HepG2 (cell line): ENCODE measurements at regions not wholly inside any gene's neighbourhood (a gene's known extent, or its start where the extent isn't known, plus 50 kb on each side); places are given as distances from the start of the nearest gene placed in this dataset.

ENCODE experiments used
- ATAC-seq: fragments of 200-7000 bp; cut with Tn5 transposase; 3 replicates; pipeline ENCODE4 v1.9.1; 2020; ENCODE audit warnings: mild to moderate bottlenecking, moderate library complexity
- BruUV-seq: library from RNA; stranded (reverse); fragments of 400-500 nt; replicated peaks from 2 replicates; lab custom pipeline; 2021; lab: Mats Ljungman, UMichigan
- CTCF ChIA-PET: fragments of 300-600 bp; formaldehyde crosslinking; extraction: SDS; loops from one replicate; lab custom pipeline; 2021; ENCODE audit warnings: low total read pairs, inconsistent platforms, low intra/inter-chr PET ratio; lab: Yijun Ruan, JAX
- POLR2A ChIA-PET: fragments of 350-600 bp; sonication (Branson Sonifier 250); formaldehyde crosslinking; loops from one replicate; lab custom pipeline; 2020; ENCODE audit warnings: antibody characterized with exemption, inconsistent platforms; lab: Yijun Ruan, JAX
- DNase-seq: peaks from one replicate; pipeline ENCODE4 v3.0.0-alpha.2; 2015; ENCODE audit warnings: low spot score
- FAIRE-seq: peaks from 3 replicates; lab custom pipeline; 2011; peaks lifted over from hg19 to GRCh38; lab: Jason Lieb, UNC
- H2AFZ ChIP-seq: one replicate; pipeline ENCODE4 v1.6.1; 2011; ENCODE audit warnings: low read length, inconsistent platforms
- H3K27ac ChIP-seq: fragments of 300-600 bp; 3 replicates; pipeline ENCODE4 v1.8.0; 2011; ENCODE audit warnings: mixed run types, mild to moderate bottlenecking, mixed read lengths, low read length, inconsistent platforms; ENCODE audit not compliant: insufficient read depth; ENCODE audit errors: extremely low read length
- H3K27me3 ChIP-seq, 2 experiments: fragments of 200-600 bp in 1 of 2; 2 replicates in 1 of 2; 3 replicates in 1 of 2; pipeline versions ENCODE4 v1.6.0 to v1.8.0; 2011; ENCODE audit warnings: low read length in 2 of 2, mild to moderate bottlenecking in 2 of 2, moderate library complexity in 2 of 2, inconsistent platforms in 1 of 2; ENCODE audit not compliant: insufficient read depth in 2 of 2, control insufficient read depth in 1 of 2
- H3K36me3 ChIP-seq, 2 experiments: fragments of 200-600 bp in 1 of 2; replicated peaks in 1 of 2; 2 replicates in 1 of 2; 3 replicates in 1 of 2; pipeline versions ENCODE4 v1.5.1 to v1.8.0; 2011; ENCODE audit warnings: low read length in 2 of 2, inconsistent platforms in 1 of 2; ENCODE audit not compliant: insufficient read depth in 2 of 2, control insufficient read depth in 1 of 2
- H3K4me1 ChIP-seq: 2 replicates; pipeline ENCODE4 v1.5.1; 2012; ENCODE audit warnings: low read length, inconsistent platforms; ENCODE audit not compliant: insufficient read depth
- H3K4me2 ChIP-seq: 2 replicates; pipeline ENCODE4 v1.6.0; 2011; ENCODE audit warnings: low read depth, low read length, inconsistent platforms
- H3K4me3 ChIP-seq, 3 experiments: fragments of 200-600 bp in 1 of 3; sonication (generic), shearing (Covaris generic) in 1 of 3; replicated peaks in 1 of 3; 2 replicates each; pipeline ENCODE4 v1.5.1; 2011 to 2016; ENCODE audit warnings: low read length in 3 of 3, inconsistent platforms in 2 of 3, low read depth in 2 of 3, mild to moderate bottlenecking in 2 of 3, control low read depth in 1 of 3, mixed read lengths in 1 of 3; ENCODE audit not compliant: insufficient read depth in 1 of 3
- H3K79me2 ChIP-seq: one replicate; pipeline ENCODE4 v1.6.1; 2011; ENCODE audit warnings: low read length, inconsistent platforms; ENCODE audit not compliant: insufficient read depth
- H3K9ac ChIP-seq: 2 replicates; pipeline ENCODE4 v1.6.0; 2011; ENCODE audit warnings: mild to moderate bottlenecking, low read depth, low read length, inconsistent platforms; ENCODE audit not compliant: insufficient read depth
- H3K9me3 ChIP-seq: 2 replicates; pipeline ENCODE4 v1.5.1; 2012; ENCODE audit warnings: mild to moderate bottlenecking, low read length
- H4K20me1 ChIP-seq: 2 replicates; pipeline ENCODE4 v1.6.0; 2011; ENCODE audit warnings: inconsistent platforms, mild to moderate bottlenecking, low read length, moderate library complexity; ENCODE audit not compliant: insufficient read depth
- ARID5B ChIP-seq: IDR thresholded peaks from 2 replicates; pipeline ENCODE4 v1.4.0; 2020; ENCODE audit warnings: mild to moderate bottlenecking, missing genetic modification reagents
- GTF3A ChIP-seq: sonication (generic); formaldehyde crosslinking; conservative IDR thresholded peaks from 2 replicates; pipeline ENCODE4 v1.4.0; 2020; ENCODE audit warnings: mild to moderate bottlenecking, missing genetic modification reagents
- PHF8 ChIP-seq: sonication (generic); formaldehyde crosslinking; IDR thresholded peaks from 2 replicates; pipeline ENCODE4 v1.5.0; 2020; ENCODE audit warnings: missing genetic modification reagents
- PREB ChIP-seq: sonication (generic); formaldehyde crosslinking; IDR thresholded peaks from 2 replicates; pipeline ENCODE4 v1.4.0; 2020; ENCODE audit warnings: missing genetic modification reagents
- ZFP36L1 ChIP-seq: sonication (generic); formaldehyde crosslinking; IDR thresholded peaks from 2 replicates; pipeline ENCODE4 v1.8.0; 2022; ENCODE audit warnings: mild to moderate bottlenecking, missing genetic modification reagents, moderate library complexity
- ZFYVE20 ChIP-seq: sonication (generic); formaldehyde crosslinking; IDR thresholded peaks from 2 replicates; pipeline ENCODE4 v1.8.0; 2023; ENCODE audit warnings: low read depth, mild to moderate bottlenecking, moderate library complexity, missing genetic modification reagents, borderline replicate concordance
- ZNF12 ChIP-seq: sonication (generic); formaldehyde crosslinking; IDR thresholded peaks from 2 replicates; pipeline ENCODE4 v1.5.0; 2020; ENCODE audit warnings: missing genetic modification reagents
- ZNF331 ChIP-seq: sonication (generic); formaldehyde crosslinking; IDR thresholded peaks from 2 replicates; pipeline ENCODE4 v1.4.0; 2020; ENCODE audit warnings: missing genetic modification reagents
- WGBS: methylation state at CpG from one replicate; pipeline ENCODE4 v1.1.6; 2017; ENCODE audit warnings: low lambda C conversion rate; 5-methylcytosine and 5-hydroxymethylcytosine counted together
- in situ Hi-C: cut with HindIII; loops from 2 replicates; pipeline ENCODE4 v1.10.0; 2017; ENCODE audit warnings: low pct_unique_long_range_greater_than_20kb; ENCODE audit not compliant: extremely low pct_ligation_motif_present
- intact Hi-C: fragments of 100-400 bp; cut with micrococcal nuclease; formaldehyde crosslinking; loops from one replicate; pipeline ENCODE4 v1.10.0; 2022; ENCODE audit not compliant: unreplicated experiment

GRCh38 chr7:46006723-46007122 is 85.7 kb upstream of the IGFBP3 start:
- H3K27me3 ChIP-seq, result peaks cover 0 to 25% of the 10 kb centered on the region in 2 experiments; a peak in 3 of 5 replicates
- ATAC-seq (no peak), DNase-seq (no peak), FAIRE-seq (no peak)
- H3K4me1 ChIP-seq, result no peaks in the 10 kb centered on the region
- H3K4me2 ChIP-seq, result no peak overlapping the region
- no peaks in the 10 kb centered on the region for H3K79me2 ChIP-seq
- intact Hi-C loops, result no loop called here
- H3K27ac ChIP-seq, result no peak overlapping the region
- in situ Hi-C loops, result no loop called here
- no peaks in the 10 kb centered on the region for H4K20me1 ChIP-seq
- H3K4me3 ChIP-seq, result no peak overlapping the region
- ChIA-PET POLR2A (no interaction called here), CTCF (no interaction called here)
- no peaks in the 10 kb centered on the region for H3K36me3 ChIP-seq
- no peaks in the 10 kb centered on the region for H3K9me3 ChIP-seq
- no TSS peak for BruUV-seq
- no peak overlapping the region for H3K9ac ChIP-seq
- no peak overlapping the region for H2AFZ ChIP-seq
- 0% methylated on average over 1 of the region's 1 CpG for WGBS
- no peak for TF ChIP-seq PREB (CRISPR knock-in tag)
- peak; percentile 95 for TF ChIP-seq ZNF12

GRCh38 chr7:46006212-46006611 is 85.1 kb upstream of the IGFBP3 start:
- Histone ChIP-seq H3K27ac (no peak overlapping the region), H3K27me3 (peaks cover 0 to 25% of the 10 kb centered on the region in 2 experiments; a peak in 3 of 5 replicates), H3K79me2 (no peaks in the 10 kb centered on the region), H2AFZ (no peak overlapping the region), H3K36me3 (no peaks in the 10 kb centered on the region), H4K20me1 (no peaks in the 10 kb centered on the region), H3K4me2 (no peak overlapping the region), H3K9me3 (no peaks in the 10 kb centered on the region), H3K4me3 (no peak overlapping the region), H3K9ac (no peak overlapping the region), H3K4me1 (no peaks in the 10 kb centered on the region)
- no peak for FAIRE-seq
- CTCF ChIA-PET, result no interaction called here
- no TSS peak for BruUV-seq
- TF ChIP-seq ARID5B (CRISPR knock-in tag) (no peak), PHF8 (no peak), ZNF331 (CRISPR knock-in tag) (no peak), ZFP36L1 (CRISPR knock-in tag) (no peak), GTF3A (CRISPR knock-in tag) (no peak), ZFYVE20 (CRISPR knock-in tag) (no peak)
- WGBS, result 0% methylated on average over 2 of the region's 4 CpGs
- in situ Hi-C loops (no loop called here), intact Hi-C loops (no loop called here)
- no peak for ATAC-seq
- no peak for DNase-seq
- POLR2A ChIA-PET, result no interaction called here
